Activated CD4-positive, alpha-beta T cell treated with anti-CD3 and anti-CD28 coated beads, Interleukin-2, amount 10 ng/mL, durations not matched to agents 7 days and 5 days (primary cell): ENCODE measurements at regions not wholly inside any gene's neighbourhood (a gene's known extent, or its start where the extent isn't known, plus 50 kb on each side); places are given as distances from the start of the nearest gene placed in this dataset.

Source experiments
- CTCF ChIA-PET: fragments of 350-600 bp; sonication (Branson Sonifier 250); formaldehyde crosslinking; loops from one replicate; lab custom pipeline; 2021; ENCODE audit warnings: antibody characterized with exemption; lab: Charles Lee
- POLR2A ChIA-PET: fragments of 350-600 bp; sonication (Branson Sonifier 250); formaldehyde crosslinking; loops from one replicate; lab custom pipeline; 2021; ENCODE audit warnings: antibody characterized with exemption; lab: Charles Lee
- DNase-seq: peaks from one replicate; pipeline ENCODE4 v3.0.0-alpha.2; 2020
- H3K27ac Mint-ChIP-seq: one replicate; pipeline ENCODE4 v1.8.0; 2021; ENCODE audit warnings: mild to moderate bottlenecking, moderate library complexity, mixed read lengths
- H3K27me3 Mint-ChIP-seq: one replicate; pipeline ENCODE4 v1.8.0; 2021; ENCODE audit warnings: mixed read lengths
- H3K36me3 Mint-ChIP-seq: one replicate; pipeline ENCODE4 v1.8.0; 2021; ENCODE audit warnings: low read depth, mixed read lengths
- H3K4me1 Mint-ChIP-seq: one replicate; pipeline ENCODE4 v1.8.0; 2021; ENCODE audit warnings: mixed read lengths
- H3K4me3 Mint-ChIP-seq: one replicate; pipeline ENCODE4 v1.8.0; 2021; ENCODE audit warnings: mild to moderate bottlenecking, moderate library complexity, mixed read lengths
- H3K9me3 Mint-ChIP-seq: one replicate; pipeline ENCODE4 v1.8.0; 2021; ENCODE audit warnings: mixed read lengths

- no peaks in the 10 kb centered on the region for H3K4me1 Mint-ChIP-seq
- no peaks in the 10 kb centered on the region for H3K36me3 Mint-ChIP-seq
- ChIA-PET CTCF (interaction anchor here (0.5 to 3.4 kb wide), 2 partner anchors 133 to 681 kb away, joined by 3 to 14 read pairs; no protein-coding TSS in a partner anchor), POLR2A (no interaction called here)
- no peak overlapping the region for H3K4me3 Mint-ChIP-seq
- no peaks in the 10 kb centered on the region for H3K9me3 Mint-ChIP-seq
- peaks cover 5% of the 10 kb centered on the region for H3K27me3 Mint-ChIP-seq
- no peak overlapping the region for H3K27ac Mint-ChIP-seq
- DNase-seq: peak; percentile 20
Observed at GRCh38 chr5:57779383-57780223, 297.0 kb upstream of the ACTBL2 start.

GRCh38 chr5:57778501-57779091 lies 296.0 kb upstream of the ACTBL2 start:
- POLR2A ChIA-PET: no interaction called here
- H3K9me3 Mint-ChIP-seq: no peaks in the 10 kb centered on the region
- no peak overlapping the region for H3K27ac Mint-ChIP-seq
- H3K27me3 Mint-ChIP-seq: peaks cover 3% of the 10 kb centered on the region
- CTCF ChIA-PET: interaction anchor here (3.4 kb wide), 1 partner anchor 682 kb away, joined by 14 read pairs; no protein-coding TSS in a partner anchor
- DNase-seq: no peak
- H3K4me1 Mint-ChIP-seq: no peaks in the 10 kb centered on the region
- H3K4me3 Mint-ChIP-seq: no peak overlapping the region
- no peaks in the 10 kb centered on the region for H3K36me3 Mint-ChIP-seq

- no peak overlapping the region for H3K4me3 Mint-ChIP-seq
- H3K4me1 Mint-ChIP-seq: no peaks in the 10 kb centered on the region
- H3K9me3 Mint-ChIP-seq: no peaks in the 10 kb centered on the region
- no peak for DNase-seq
- no peaks in the 10 kb centered on the region for H3K36me3 Mint-ChIP-seq
- ChIA-PET POLR2A (no interaction called here), CTCF (interaction anchor here (3.4 kb wide), 1 partner anchor 684 kb away, joined by 14 read pairs; no protein-coding TSS in a partner anchor)
- peaks cover 3% of the 10 kb centered on the region for H3K27me3 Mint-ChIP-seq
- H3K27ac Mint-ChIP-seq: no peak overlapping the region
Observed at GRCh38 chr5:57777174-57777581, 294.6 kb upstream of the ACTBL2 start.

GRCh38 chr5:57776035-57776434 lies 293.4 kb upstream of the ACTBL2 start:
- Mint-ChIP-seq H3K4me3 (no peak overlapping the region), H3K27me3 (peaks cover 3% of the 10 kb centered on the region), H3K27ac (no peak overlapping the region), H3K9me3 (no peaks in the 10 kb centered on the region), H3K4me1 (no peaks in the 10 kb centered on the region), H3K36me3 (no peaks in the 10 kb centered on the region)
- no peak for DNase-seq
- CTCF ChIA-PET: no interaction called here
- POLR2A ChIA-PET: no interaction called here

GRCh38 chr5:57774439-57774838 lies 291.8 kb upstream of the ACTBL2 start:
- no peak for DNase-seq
- Mint-ChIP-seq H3K27me3 (no peaks in the 10 kb centered on the region), H3K27ac (no peak overlapping the region), H3K4me1 (no peaks in the 10 kb centered on the region), H3K4me3 (no peak overlapping the region), H3K9me3 (no peaks in the 10 kb centered on the region), H3K36me3 (no peaks in the 10 kb centered on the region)
- ChIA-PET CTCF (interaction anchor here (1.4 kb wide), 1 partner anchor 18 kb away, joined by 4 read pairs; no protein-coding TSS in a partner anchor), POLR2A (no interaction called here)

GRCh38 chr5:57772512-57772911 lies 289.9 kb upstream of the ACTBL2 start:
- H3K27ac Mint-ChIP-seq: no peak overlapping the region
- H3K4me3 Mint-ChIP-seq: no peak overlapping the region
- H3K9me3 Mint-ChIP-seq: no peaks in the 10 kb centered on the region
- H3K36me3 Mint-ChIP-seq: no peaks in the 10 kb centered on the region
- DNase-seq: no peak
- POLR2A ChIA-PET: no interaction called here
- H3K4me1 Mint-ChIP-seq: no peaks in the 10 kb centered on the region
- H3K27me3 Mint-ChIP-seq: peaks cover 4% of the 10 kb centered on the region
- CTCF ChIA-PET: no interaction called here

- CTCF ChIA-PET: no interaction called here
Observed at GRCh38 chr5:57770039-57770438, 287.4 kb upstream of the ACTBL2 start.

GRCh38 chr5:57768745-57769144 lies 286.1 kb upstream of the ACTBL2 start:
- DNase-seq: no peak
- POLR2A ChIA-PET: no interaction called here
- H3K27ac Mint-ChIP-seq: no peak overlapping the region
- H3K36me3 Mint-ChIP-seq: no peaks in the 10 kb centered on the region
- peaks cover 4% of the 10 kb centered on the region for H3K27me3 Mint-ChIP-seq
- no peaks in the 10 kb centered on the region for H3K9me3 Mint-ChIP-seq
- CTCF ChIA-PET: no interaction called here
- no peak overlapping the region for H3K4me3 Mint-ChIP-seq
- H3K4me1 Mint-ChIP-seq: no peaks in the 10 kb centered on the region

More at GRCh38 chr5:57770039-57770438, 287.4 kb upstream of the ACTBL2 start:
- POLR2A ChIA-PET: no interaction called here
- no peak overlapping the region for H3K27ac Mint-ChIP-seq
- no peak overlapping the region for H3K4me3 Mint-ChIP-seq
- no peaks in the 10 kb centered on the region for H3K9me3 Mint-ChIP-seq
- H3K4me1 Mint-ChIP-seq: no peaks in the 10 kb centered on the region
- DNase-seq: no peak
- H3K36me3 Mint-ChIP-seq: no peaks in the 10 kb centered on the region
- peaks cover 4% of the 10 kb centered on the region for H3K27me3 Mint-ChIP-seq

GRCh38 chr5:57764479-57765089 lies 282.0 kb upstream of the ACTBL2 start:
- Mint-ChIP-seq H3K36me3 (no peaks in the 10 kb centered on the region), H3K9me3 (no peaks in the 10 kb centered on the region), H3K27me3 (peaks cover 5% of the 10 kb centered on the region), H3K4me1 (no peaks in the 10 kb centered on the region), H3K27ac (no peak overlapping the region), H3K4me3 (no peak overlapping the region)
- ChIA-PET POLR2A (no interaction called here), CTCF (no interaction called here)
- no peak for DNase-seq

- CTCF ChIA-PET: no interaction called here
- POLR2A ChIA-PET: no interaction called here
- no peak for DNase-seq
- Mint-ChIP-seq H3K9me3 (no peaks in the 10 kb centered on the region), H3K27ac (no peak overlapping the region), H3K36me3 (no peaks in the 10 kb centered on the region), H3K4me3 (no peak overlapping the region), H3K27me3 (peaks cover 2% of the 10 kb centered on the region), H3K4me1 (no peaks in the 10 kb centered on the region)
Observed at GRCh38 chr5:57761513-57761912, 278.9 kb upstream of the ACTBL2 start.

- ChIA-PET POLR2A (no interaction called here), CTCF (no interaction called here)
- no peak for DNase-seq
- H3K4me3 Mint-ChIP-seq: no peak overlapping the region
- no peaks in the 10 kb centered on the region for H3K9me3 Mint-ChIP-seq
- H3K27ac Mint-ChIP-seq: no peak overlapping the region
- no peaks in the 10 kb centered on the region for H3K36me3 Mint-ChIP-seq
- no peaks in the 10 kb centered on the region for H3K27me3 Mint-ChIP-seq
- no peaks in the 10 kb centered on the region for H3K4me1 Mint-ChIP-seq
Observed at GRCh38 chr5:57754616-57755015, 272.0 kb upstream of the ACTBL2 start.

- H3K27me3 Mint-ChIP-seq: no peaks in the 10 kb centered on the region
- DNase-seq: no peak
- no peaks in the 10 kb centered on the region for H3K4me1 Mint-ChIP-seq
- CTCF ChIA-PET: no interaction called here
- H3K27ac Mint-ChIP-seq: no peak overlapping the region
- POLR2A ChIA-PET: no interaction called here
- no peak overlapping the region for H3K4me3 Mint-ChIP-seq
- no peaks in the 10 kb centered on the region for H3K9me3 Mint-ChIP-seq
- H3K36me3 Mint-ChIP-seq: no peaks in the 10 kb centered on the region
Observed at GRCh38 chr5:57753446-57753845, 270.8 kb upstream of the ACTBL2 start.

GRCh38 chr5:57751710-57752109 lies 269.1 kb upstream of the ACTBL2 start:
- ChIA-PET CTCF (no interaction called here), POLR2A (no interaction called here)
- Mint-ChIP-seq H3K4me3 (no peak overlapping the region), H3K9me3 (no peaks in the 10 kb centered on the region), H3K27ac (no peak overlapping the region), H3K36me3 (no peaks in the 10 kb centered on the region), H3K4me1 (no peaks in the 10 kb centered on the region), H3K27me3 (peaks cover 3% of the 10 kb centered on the region)
- DNase-seq: no peak
